ENCODE measurements at regions not wholly inside any gene's neighbourhood (a gene's known extent, or its start where the extent isn't known, plus 50 kb on each side); places are given as distances from the start of the nearest gene placed in this dataset.

DNA sequence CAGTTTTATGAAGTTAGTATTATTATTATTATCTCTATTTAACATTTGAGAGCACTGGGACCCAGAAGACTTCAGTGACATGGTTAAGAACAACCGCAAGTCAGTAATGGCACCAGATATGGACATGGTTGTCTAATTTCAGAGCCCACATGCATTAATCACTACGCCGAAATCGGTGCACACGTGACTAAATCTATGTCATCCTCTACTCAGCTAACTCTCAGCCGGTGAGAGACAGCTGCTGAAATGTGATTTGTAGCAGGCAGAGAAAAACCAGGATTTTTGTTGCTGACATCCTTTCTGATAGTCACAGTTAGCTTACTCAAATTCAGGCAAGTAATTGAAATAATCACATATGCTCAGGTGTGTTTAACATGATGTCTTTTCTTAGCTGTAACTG is 127.7 kb downstream of the SPAG6 start:
- no peak overlapping the region for H3K56ac ChIP-seq (ENCODE audit: extremely low read depth, insufficient read depth, low read length)
- H3K14ac ChIP-seq (replicated peaks; ENCODE audit: low read depth, low read length) = no peak overlapping the region
- H2BK5ac ChIP-seq (ENCODE audit: low read depth, low read length, poor library complexity, severe bottlenecking) = no peak overlapping the region
- in situ Hi-C loops (cut with MboI; ENCODE audit: low sequenced_read_pairs) (no loop called here), dilution Hi-C loops (cut with HindIII; ENCODE audit: low sequenced_read_pairs, unreplicated experiment) (no loop called here), intact Hi-C loops (cut with micrococcal nuclease) (no loop called here)
- H2BK120ac ChIP-seq (ENCODE audit: low read depth, low read length) = no peak overlapping the region
- H2BK15ac ChIP-seq (ENCODE audit: low read depth, low read length) = no peak overlapping the region
- H3K4me3 ChIP-seq (ENCODE audit: insufficient read depth, low read depth, low read length) = no peak overlapping the region
- no peak for DNase-seq
- no peaks in the 10 kb centered on the region for H3K9me1 ChIP-seq (ENCODE audit: insufficient read depth, low read length)
- H3K18ac ChIP-seq (ENCODE audit: low read depth, low read length) = no peak overlapping the region
- H3K27me3 ChIP-seq (ENCODE audit: control insufficient read depth, insufficient read depth, low read length) = peaks cover 56% of the 10 kb centered on the region
- CTCF ChIA-PET = no interaction called here
- H2AFZ ChIP-seq (replicated peaks; ENCODE audit: low read length, poor library complexity) = no peak overlapping the region
- H3K4me2 ChIP-seq (ENCODE audit: low read depth, low read length) = no peak overlapping the region
- no TSS peak for BruUV-seq (replicated peaks)
- no peak overlapping the region for H4K8ac ChIP-seq (ENCODE audit: low read depth in 2 of 2, low read length in 2 of 2)
- H3K9ac ChIP-seq (ENCODE audit: low read depth, low read length) = no peak overlapping the region
- no peak overlapping the region for H4K91ac ChIP-seq (ENCODE audit: insufficient read depth, low read depth, low read length)
- no peak overlapping the region for H3K4ac ChIP-seq (ENCODE audit: low read depth, low read length)
- TF ChIP-seq RFX5 (IDR thresholded peaks at IDR 0.05; ENCODE audit: low read depth, low read length) (no peak), MAZ (IDR thresholded peaks at IDR 0.05; ENCODE audit: borderline replicate concordance, low read depth, low read length) (no peak), RCOR1 (IDR thresholded peaks at IDR 0.05; ENCODE audit: insufficient replicate concordance, low read length) (no peak), MXI1 (IDR thresholded peaks at IDR 0.05; ENCODE audit: borderline replicate concordance, low read depth, low read length) (no peak), BHLHE40 (IDR thresholded peaks at IDR 0.05; ENCODE audit: low read depth, low read length) (no peak), POLR2A (IDR thresholded peaks at IDR 0.05; ENCODE audit: low read depth, low read length) (no peak), CEBPB (IDR thresholded peaks at IDR 0.05; ENCODE audit: low read depth, low read length) (no peak), NFE2L2 (IDR thresholded peaks at IDR 0.05; ENCODE audit: low read depth, low read length) (no peak), SMC3 (IDR thresholded peaks at IDR 0.05; ENCODE audit: low read depth, low read length) (no peak), RAD21 (IDR thresholded peaks at IDR 0.05; ENCODE audit: low read length) (no peak), FOS (IDR thresholded peaks at IDR 0.05; ENCODE audit: low read depth, low read length) (no peak), CHD1 (IDR thresholded peaks at IDR 0.05; ENCODE audit: low read depth, low read length) (no peak)
- TF ChIP-seq, protein P1, sequence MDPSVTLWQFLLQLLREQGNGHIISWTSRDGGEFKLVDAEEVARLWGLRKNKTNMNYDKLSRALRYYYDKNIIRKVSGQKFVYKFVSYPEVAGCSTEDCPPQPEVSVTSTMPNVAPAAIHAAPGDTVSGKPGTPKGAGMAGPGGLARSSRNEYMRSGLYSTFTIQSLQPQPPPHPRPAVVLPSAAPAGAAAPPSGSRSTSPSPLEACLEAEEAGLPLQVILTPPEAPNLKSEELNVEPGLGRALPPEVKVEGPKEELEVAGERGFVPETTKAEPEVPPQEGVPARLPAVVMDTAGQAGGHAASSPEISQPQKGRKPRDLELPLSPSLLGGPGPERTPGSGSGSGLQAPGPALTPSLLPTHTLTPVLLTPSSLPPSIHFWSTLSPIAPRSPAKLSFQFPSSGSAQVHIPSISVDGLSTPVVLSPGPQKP (IDR thresholded peaks at IDR 0.05; ENCODE audit: borderline replicate concordance, low read depth, low read length) = no peak
- TF ChIP-seq, protein P2, sequence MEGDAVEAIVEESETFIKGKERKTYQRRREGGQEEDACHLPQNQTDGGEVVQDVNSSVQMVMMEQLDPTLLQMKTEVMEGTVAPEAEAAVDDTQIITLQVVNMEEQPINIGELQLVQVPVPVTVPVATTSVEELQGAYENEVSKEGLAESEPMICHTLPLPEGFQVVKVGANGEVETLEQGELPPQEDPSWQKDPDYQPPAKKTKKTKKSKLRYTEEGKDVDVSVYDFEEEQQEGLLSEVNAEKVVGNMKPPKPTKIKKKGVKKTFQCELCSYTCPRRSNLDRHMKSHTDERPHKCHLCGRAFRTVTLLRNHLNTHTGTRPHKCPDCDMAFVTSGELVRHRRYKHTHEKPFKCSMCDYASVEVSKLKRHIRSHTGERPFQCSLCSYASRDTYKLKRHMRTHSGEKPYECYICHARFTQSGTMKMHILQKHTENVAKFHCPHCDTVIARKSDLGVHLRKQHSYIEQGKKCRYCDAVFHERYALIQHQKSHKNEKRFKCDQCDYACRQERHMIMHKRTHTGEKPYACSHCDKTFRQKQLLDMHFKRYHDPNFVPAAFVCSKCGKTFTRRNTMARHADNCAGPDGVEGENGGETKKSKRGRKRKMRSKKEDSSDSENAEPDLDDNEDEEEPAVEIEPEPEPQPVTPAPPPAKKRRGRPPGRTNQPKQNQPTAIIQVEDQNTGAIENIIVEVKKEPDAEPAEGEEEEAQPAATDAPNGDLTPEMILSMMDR (conservative IDR thresholded peaks at IDR 0.05; ENCODE audit: low read depth, low read length) = no peak
- no peaks in the 10 kb centered on the region for H3K4me1 ChIP-seq (ENCODE audit: control insufficient read depth, insufficient read depth, low read length)
- no peak overlapping the region for H2AK9ac ChIP-seq (replicated peaks; ENCODE audit: low read depth, low read length, poor library complexity)
- no peak overlapping the region for H2AK5ac ChIP-seq (ENCODE audit: low read depth, low read length)
- no peak for ATAC-seq (ENCODE audit: low read depth)
- no peak overlapping the region for H4K5ac ChIP-seq (ENCODE audit: low read depth, low read length)
- WGBS, 2 experiments (ENCODE audit: extremely low coverage in 2 of 2, insufficient read length in 1 of 2) = no CpG with 5 or more reads among the region's 6 CpGs
- H3K27ac ChIP-seq (ENCODE audit: insufficient read depth, low read length) = no peak overlapping the region
- POLR2A ChIA-PET (ENCODE audit: unreplicated experiment) = no interaction called here
- H3K23ac ChIP-seq (ENCODE audit: low read depth, low read length) = no peak overlapping the region
- H3K9me3 ChIP-seq (ENCODE audit: control insufficient read depth, insufficient read depth, low read length) = peaks cover 6% of the 10 kb centered on the region; the same call in 1 of the 2 replicates
- H4K20me1 ChIP-seq (ENCODE audit: insufficient read depth, low read length) = no peaks in the 10 kb centered on the region
- no peaks in the 10 kb centered on the region for H3K79me1 ChIP-seq (ENCODE audit: low read depth in 1 of 2, low read length in 2 of 2)
- no peaks in the 10 kb centered on the region for H3K36me3 ChIP-seq (ENCODE audit: control insufficient read depth, insufficient read depth, low read length)
- H2BK20ac ChIP-seq (ENCODE audit: low read depth, low read length) = no peak overlapping the region

Data from IMR-90 (cell line).